Keratinocyte (primary cell): ENCODE measurements at regions not wholly inside any gene's neighbourhood (a gene's known extent, or its start where the extent isn't known, plus 50 kb on each side); places are given as distances from the start of the nearest gene placed in this dataset.

Experiments
- CTCF ChIP-seq, 3 experiments: IDR thresholded peaks in 1 of 3; conservative IDR thresholded peaks in 1 of 3; optimal IDR thresholded peaks in 1 of 3; 2 replicates in 2 of 3; 3 replicates in 1 of 3; pipeline versions ENCODE3 to v1.5.1; 2011; ENCODE audit warnings: low read length in 3 of 3, mild to moderate bottlenecking in 3 of 3, moderate library complexity in 2 of 3, control low read depth in 1 of 3, inconsistent platforms in 1 of 3; ENCODE audit not compliant: insufficient read depth in 2 of 3; ENCODE audit errors: extremely low read depth in 1 of 3
- EZH2 ChIP-seq: IDR thresholded peaks from one replicate; pipeline ENCODE4 v1.6.1; 2012; ENCODE audit warnings: inconsistent platforms, mild to moderate bottlenecking, low read length, moderate library complexity

GRCh38 chr11:36929401-36929800, 331.4 kb upstream of the RAG2 start:
- no peak for TF ChIP-seq CTCF (optimal IDR thresholded peaks at IDR 0.05 in 1 of 3, IDR thresholded peaks at IDR 0.05 in 1 of 3, conservative IDR thresholded peaks at IDR 0.05 in 1 of 3; ENCODE audit: extremely low read depth in 1 of 3, insufficient read depth in 2 of 3, low read length in 3 of 3)
- no peak for TF ChIP-seq EZH2
